ENCODE measurements at regions not wholly inside any gene's neighbourhood (a gene's known extent, or its start where the extent isn't known, plus 50 kb on each side); places are given as distances from the start of the nearest gene placed in this dataset.

DNA sequence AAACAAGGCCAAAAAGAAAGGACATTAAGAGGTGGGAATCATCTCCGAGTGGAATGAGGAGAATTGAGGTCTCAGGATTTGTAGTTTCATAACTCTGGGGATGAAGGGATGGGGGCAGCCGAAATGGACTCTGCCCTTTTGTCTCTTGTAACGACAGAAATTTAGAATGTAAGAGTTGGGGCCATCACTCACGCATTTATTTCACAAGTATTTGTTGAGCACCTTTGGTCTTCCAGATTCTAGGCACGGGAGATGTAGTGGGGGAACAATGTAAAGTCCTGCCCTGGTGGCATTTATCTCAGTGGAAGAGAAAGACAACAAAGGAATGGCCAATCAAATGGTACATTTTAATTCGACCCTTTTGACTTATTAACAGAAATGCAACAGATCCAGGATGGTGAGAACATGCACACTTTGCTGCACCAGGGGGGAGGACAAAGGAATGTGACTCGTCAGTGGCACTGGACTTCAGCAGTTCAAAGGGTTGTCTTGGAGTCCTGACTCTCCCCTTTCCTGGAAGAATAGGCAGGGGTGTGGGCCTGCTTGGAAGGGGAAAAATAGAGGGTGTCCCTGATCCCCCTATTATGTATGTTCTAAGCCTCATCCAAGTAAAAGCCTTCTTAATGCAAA lies 102.0 kb downstream of the TMEM30B start:
- no peak for DNase-seq (ENCODE audit: extremely low spot score)
- TF ChIP-seq LEF1 (IDR thresholded peaks at IDR 0.05; ENCODE audit: borderline replicate concordance): no peak
- no peak for TF ChIP-seq FOXM1 (IDR thresholded peaks at IDR 0.05; ENCODE audit: borderline replicate concordance)
- no peak for TF ChIP-seq NFRKB (IDR thresholded peaks at IDR 0.05)
- TF ChIP-seq, protein P1, sequence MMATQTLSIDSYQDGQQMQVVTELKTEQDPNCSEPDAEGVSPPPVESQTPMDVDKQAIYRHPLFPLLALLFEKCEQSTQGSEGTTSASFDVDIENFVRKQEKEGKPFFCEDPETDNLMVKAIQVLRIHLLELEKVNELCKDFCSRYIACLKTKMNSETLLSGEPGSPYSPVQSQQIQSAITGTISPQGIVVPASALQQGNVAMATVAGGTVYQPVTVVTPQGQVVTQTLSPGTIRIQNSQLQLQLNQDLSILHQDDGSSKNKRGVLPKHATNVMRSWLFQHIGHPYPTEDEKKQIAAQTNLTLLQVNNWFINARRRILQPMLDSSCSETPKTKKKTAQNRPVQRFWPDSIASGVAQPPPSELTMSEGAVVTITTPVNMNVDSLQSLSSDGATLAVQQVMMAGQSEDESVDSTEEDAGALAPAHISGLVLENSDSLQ (IDR thresholded peaks at IDR 0.05): no peak
- no peak for TF ChIP-seq FOXA1 (IDR thresholded peaks at IDR 0.05)
- TF ChIP-seq L3MBTL2 (conservative IDR thresholded peaks at IDR 0.05): no peak
- ChIA-PET CTCF (no interaction called here), POLR2A (no interaction called here)

DNA sequence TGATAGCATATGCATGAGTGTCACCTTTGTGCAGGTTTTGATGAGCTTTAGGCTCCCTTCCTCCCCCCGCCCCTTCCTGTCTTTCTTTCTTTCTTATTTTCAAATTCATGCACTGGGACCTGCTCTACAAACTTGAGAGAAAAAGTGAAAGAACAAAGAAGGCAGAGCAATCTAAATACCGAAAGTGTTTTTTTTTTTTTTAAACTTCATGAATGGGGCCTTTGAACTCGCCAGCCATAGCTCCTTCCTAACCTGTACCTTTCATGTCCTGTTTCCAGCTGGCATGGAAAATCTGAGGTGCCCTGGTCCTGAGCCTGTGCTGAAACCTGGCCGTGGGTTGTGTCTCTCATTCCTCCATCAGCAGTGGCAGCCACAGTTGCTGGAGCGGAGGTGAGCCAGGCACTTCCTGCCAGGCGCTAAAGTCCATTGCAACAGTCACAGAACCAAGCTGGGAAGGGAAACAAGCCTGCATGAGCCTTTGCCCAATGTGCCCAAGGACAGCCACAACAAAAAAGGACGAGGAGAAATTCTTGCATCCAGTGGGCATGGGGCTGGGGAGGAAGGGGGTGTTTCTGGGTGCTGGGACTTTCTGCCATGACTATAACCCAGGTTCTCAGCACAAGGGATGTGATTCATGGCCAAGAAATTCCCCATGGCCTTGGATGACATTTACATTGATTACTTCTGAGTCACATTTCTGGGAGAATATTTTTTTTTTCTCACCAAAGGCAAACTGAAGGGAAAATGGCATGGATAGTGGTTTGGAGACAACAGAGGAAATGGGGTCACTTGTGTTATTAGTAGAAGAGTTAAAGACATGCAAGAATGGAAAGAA lies 102.7 kb downstream of the TMEM30B start:
- DNase-seq (ENCODE audit: extremely low spot score): no peak
- ChIA-PET POLR2A (no interaction called here), CTCF (no interaction called here)
- TF ChIP-seq LEF1 (IDR thresholded peaks at IDR 0.05; ENCODE audit: borderline replicate concordance) (no peak), BHLHE40 (IDR thresholded peaks at IDR 0.05; ENCODE audit: borderline replicate concordance) (no peak), FOXK2 (IDR thresholded peaks at IDR 0.05) (no peak), HDGF (IDR thresholded peaks at IDR 0.05; ENCODE audit: borderline replicate concordance) (no peak)

DNA sequence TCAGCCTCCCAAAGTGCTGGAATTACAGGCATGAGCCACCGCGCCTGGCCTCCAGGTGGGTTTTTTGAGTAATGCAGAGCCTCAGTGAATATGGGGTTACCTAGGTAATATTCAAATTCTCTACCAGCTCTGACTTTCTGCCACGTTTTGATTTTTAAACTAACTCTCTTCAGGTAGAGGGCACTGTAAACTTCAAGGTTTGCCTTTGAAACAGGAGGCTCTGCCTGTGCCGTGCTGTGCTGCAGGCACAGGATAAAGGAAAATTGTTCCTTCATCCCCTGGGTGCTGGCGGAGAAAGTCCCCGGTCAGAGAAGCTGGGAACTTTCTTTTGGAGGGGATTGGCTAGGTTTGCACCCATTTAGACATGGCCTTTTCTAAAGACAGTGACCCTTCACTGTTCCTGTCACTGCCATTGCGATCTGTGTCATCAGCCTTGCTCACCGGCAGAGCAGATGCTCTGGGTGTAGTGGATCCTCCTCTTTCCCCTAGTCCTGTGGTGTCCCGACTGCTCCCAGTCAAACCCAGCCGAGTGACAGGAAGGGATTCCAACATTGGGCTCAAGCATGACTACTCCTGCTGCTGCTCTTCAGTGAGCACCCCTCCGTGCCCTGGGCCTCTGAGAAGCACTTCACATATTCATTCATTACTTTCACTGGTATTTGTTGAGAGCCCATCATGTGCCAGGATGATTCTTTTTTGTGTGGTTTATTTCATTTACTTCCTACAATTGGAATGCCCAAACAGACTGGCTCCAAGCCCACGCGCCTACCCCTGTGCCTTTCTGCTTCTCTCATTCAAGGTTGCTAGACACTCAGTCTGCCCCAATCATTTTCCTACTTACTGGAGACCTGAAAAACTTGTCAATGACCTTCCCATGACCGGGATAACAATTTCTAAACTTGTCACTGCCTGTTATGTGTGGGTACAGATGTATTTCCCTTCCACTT lies 103.6 kb downstream of the TMEM30B start:
- TF ChIP-seq FOXA1 (IDR thresholded peaks at IDR 0.05): no peak
- TF ChIP-seq L3MBTL2 (conservative IDR thresholded peaks at IDR 0.05): no peak
- no peak for TF ChIP-seq ARNT (IDR thresholded peaks at IDR 0.05)
- TF ChIP-seq HDGF (IDR thresholded peaks at IDR 0.05; ENCODE audit: borderline replicate concordance): no peak
- no peak for TF ChIP-seq LEF1 (IDR thresholded peaks at IDR 0.05; ENCODE audit: borderline replicate concordance)
- no peak for TF ChIP-seq SP1 (IDR thresholded peaks at IDR 0.05)
- no peak for TF ChIP-seq CTBP1 (IDR thresholded peaks at IDR 0.05; ENCODE audit: borderline replicate concordance)
- TF ChIP-seq ELF4 (IDR thresholded peaks at IDR 0.05): no peak
- TF ChIP-seq, protein P1 (IDR thresholded peaks at IDR 0.05): no peak
- TF ChIP-seq FOXM1 (IDR thresholded peaks at IDR 0.05; ENCODE audit: borderline replicate concordance): no peak
- no peak for TF ChIP-seq ZNF384 (IDR thresholded peaks at IDR 0.05)
- no peak for TF ChIP-seq SUZ12 (IDR thresholded peaks at IDR 0.05)
- no peak for TF ChIP-seq NFRKB (IDR thresholded peaks at IDR 0.05)
- no peak for TF ChIP-seq TARDBP (IDR thresholded peaks at IDR 0.05)
- TF ChIP-seq FOXK2 (IDR thresholded peaks at IDR 0.05): no peak
- no peak for TF ChIP-seq BHLHE40 (IDR thresholded peaks at IDR 0.05; ENCODE audit: borderline replicate concordance)
- ChIA-PET CTCF (no interaction called here), POLR2A (no interaction called here)
- DNase-seq (ENCODE audit: extremely low spot score): no peak

DNA sequence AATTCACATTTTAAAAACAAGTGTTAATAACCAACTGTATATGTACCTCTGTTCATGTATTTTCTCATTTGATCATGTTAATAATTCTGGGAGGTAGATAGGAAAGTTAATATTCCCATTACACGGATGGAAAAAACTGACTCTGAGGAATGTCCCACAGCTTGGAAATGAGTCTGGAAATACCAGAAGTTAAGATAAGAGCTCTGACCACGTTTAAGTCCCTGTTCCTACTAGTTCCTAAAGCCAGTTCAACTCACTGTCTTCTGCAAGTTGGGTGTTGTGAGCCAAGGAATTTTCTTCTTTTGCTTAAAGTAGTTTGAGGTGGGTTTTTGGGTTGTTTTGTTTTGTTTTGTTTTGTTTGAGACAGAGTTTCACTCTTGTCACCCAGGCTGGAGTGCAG lies 104.5 kb downstream of the TMEM30B start:
- ChIA-PET CTCF (no interaction called here), POLR2A (no interaction called here)
- DNase-seq (ENCODE audit: extremely low spot score): no peak
- TF ChIP-seq NFRKB (IDR thresholded peaks at IDR 0.05): no peak

DNA sequence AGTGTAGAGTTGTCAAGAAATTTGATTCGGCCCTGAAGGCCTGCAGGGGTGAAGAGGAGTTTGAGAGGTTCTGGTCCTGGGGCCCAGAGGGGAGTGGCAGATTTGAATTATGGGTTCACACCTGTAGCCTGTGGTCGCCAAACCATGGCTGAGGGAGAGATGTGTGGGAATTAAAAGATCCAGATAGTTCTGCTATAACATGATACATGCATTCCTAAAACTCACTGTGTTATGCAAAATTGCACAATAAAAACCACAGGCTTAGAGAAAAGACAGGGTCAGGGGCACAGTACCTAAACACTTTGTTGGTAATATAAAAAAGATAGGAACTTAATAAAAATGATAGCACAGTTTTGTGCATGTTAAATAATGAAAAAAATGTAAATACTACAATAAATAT lies 106.2 kb downstream of the TMEM30B start:
- CTCF ChIA-PET: no interaction called here
- POLR2A ChIA-PET: no interaction called here
- no peak for DNase-seq (ENCODE audit: extremely low spot score)

DNA sequence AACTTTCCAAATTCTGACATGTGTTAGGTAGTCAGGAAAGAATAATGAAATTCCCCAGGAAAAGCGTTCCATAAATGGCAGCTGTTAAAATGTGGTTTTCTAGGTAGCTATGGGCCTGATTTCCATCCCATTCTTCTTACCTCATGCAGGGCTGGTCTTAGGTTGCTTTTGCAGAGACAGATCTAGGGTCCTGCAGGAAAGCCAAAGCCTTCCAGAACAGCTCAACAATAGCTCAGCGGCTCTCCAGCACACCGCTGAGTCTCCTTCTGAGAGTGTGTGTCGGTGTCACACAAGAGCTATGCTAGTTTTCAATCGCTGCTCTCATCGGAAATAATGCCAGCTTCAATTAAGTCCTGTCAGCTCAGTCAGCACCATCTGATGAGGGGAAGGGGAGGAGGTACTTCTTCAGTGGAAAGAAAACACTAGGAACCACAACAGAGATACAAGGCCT lies 106.7 kb downstream of the TMEM30B start:
- ChIA-PET POLR2A (no interaction called here), CTCF (no interaction called here)
- TF ChIP-seq LEF1 (IDR thresholded peaks at IDR 0.05; ENCODE audit: borderline replicate concordance) (no peak), SP1 (IDR thresholded peaks at IDR 0.05) (no peak), FOXM1 (IDR thresholded peaks at IDR 0.05; ENCODE audit: borderline replicate concordance) (no peak), SUZ12 (IDR thresholded peaks at IDR 0.05) (no peak), ELF4 (IDR thresholded peaks at IDR 0.05) (no peak), TARDBP (IDR thresholded peaks at IDR 0.05) (no peak), NFRKB (IDR thresholded peaks at IDR 0.05) (no peak), FOXA1 (IDR thresholded peaks at IDR 0.05) (no peak), ARNT (IDR thresholded peaks at IDR 0.05) (no peak), CTBP1 (IDR thresholded peaks at IDR 0.05; ENCODE audit: borderline replicate concordance) (no peak), HDGF (IDR thresholded peaks at IDR 0.05; ENCODE audit: borderline replicate concordance) (no peak), BHLHE40 (IDR thresholded peaks at IDR 0.05; ENCODE audit: borderline replicate concordance) (no peak)
- TF ChIP-seq, protein P1 (IDR thresholded peaks at IDR 0.05): no peak
- no peak for DNase-seq (ENCODE audit: extremely low spot score)

More for the DNA sequence above, 106.2 kb downstream of the TMEM30B start:
- TF ChIP-seq TARDBP (IDR thresholded peaks at IDR 0.05) (no peak), BHLHE40 (IDR thresholded peaks at IDR 0.05; ENCODE audit: borderline replicate concordance) (no peak), CTBP1 (IDR thresholded peaks at IDR 0.05; ENCODE audit: borderline replicate concordance) (no peak), ARNT (IDR thresholded peaks at IDR 0.05) (no peak), FOXK2 (IDR thresholded peaks at IDR 0.05) (no peak), NFRKB (IDR thresholded peaks at IDR 0.05) (no peak)
- TF ChIP-seq, protein P1 (IDR thresholded peaks at IDR 0.05): no peak

All from HEK293T (cell line).